ENCODE measurements at regions not wholly inside any gene's neighbourhood (a gene's known extent, or its start where the extent isn't known, plus 50 kb on each side); places are given as distances from the start of the nearest gene placed in this dataset.

- no peak overlapping the region for H2AFZ ChIP-seq (ENCODE audit: low read depth)
- POLR2A ChIA-PET, result no interaction called here
- H3K36me3 ChIP-seq (replicated peaks in 1 of 2; ENCODE audit: control insufficient read depth in 1 of 2, insufficient read depth in 2 of 2, low read length in 1 of 2), result no peaks in the 10 kb centered on the region
- H3F3A ChIP-seq (replicated peaks; ENCODE audit: insufficient read depth), result no peaks in the 10 kb centered on the region
- no peak overlapping the region for H3K9ac ChIP-seq
- H3K4me2 ChIP-seq, result no peak overlapping the region
- TF ChIP-seq EZH2phosphoT487 (IDR thresholded peaks at IDR 0.05; ENCODE audit: borderline replicate concordance, low read depth) (no peak), MEF2A (IDR thresholded peaks at IDR 0.05; ENCODE audit: borderline replicate concordance, low read depth) (no peak), USF1 (IDR thresholded peaks at IDR 0.05; ENCODE audit: borderline replicate concordance, low read depth) (no peak), REST (IDR thresholded peaks at IDR 0.05; ENCODE audit: low read depth, low read length) (no peak), NRF1 (IDR thresholded peaks at IDR 0.05; ENCODE audit: low read depth, low read length) (no peak), IRF3 (IDR thresholded peaks at IDR 0.05; ENCODE audit: low read depth, low read length) (no peak), NFIC (IDR thresholded peaks at IDR 0.05; ENCODE audit: borderline replicate concordance) (no peak)
- no peaks in the 10 kb centered on the region for H4K20me1 ChIP-seq (ENCODE audit: insufficient read depth)
- H3K9me3 ChIP-seq, result peaks cover 3% of the 10 kb centered on the region
- CTCF ChIA-PET, result no interaction called here
- 7% methylated on average over 2 of the region's 2 CpGs for WGBS (ENCODE audit: low lambda C conversion rate)
- no peak overlapping the region for H3K4me3 ChIP-seq (ENCODE audit: low read depth in 2 of 2, low read length in 1 of 2)
- no peaks in the 10 kb centered on the region for H3K27me3 ChIP-seq (ENCODE audit: insufficient read depth)
- H3K4me1 ChIP-seq (ENCODE audit: control insufficient read depth in 1 of 2, insufficient read depth in 2 of 2, low read depth in 1 of 2, low read length in 1 of 2), result no peaks in the 10 kb centered on the region
- no peaks in the 10 kb centered on the region for H3K79me2 ChIP-seq (ENCODE audit: insufficient read depth)
- H3K27ac ChIP-seq (ENCODE audit: low read depth in 2 of 2, low read length in 1 of 2), result no peak overlapping the region
- no peaks in the 10 kb centered on the region for H3K9me2 ChIP-seq
- DNase-seq, result no peak
These were observed 1443.5 kb upstream of the IGFBP7 start for GRCh38 chr4:58553679-58554078.

GRCh38 chr4:58553031-58553430 lies 1442.8 kb upstream of the IGFBP7 start:
- Histone ChIP-seq H3K27ac (ENCODE audit: low read depth in 2 of 2, low read length in 1 of 2) (no peak overlapping the region), H3K9me2 (no peaks in the 10 kb centered on the region), H3K4me2 (no peak overlapping the region), H3K4me3 (ENCODE audit: low read depth in 2 of 2, low read length in 1 of 2) (no peak overlapping the region), H3K79me2 (ENCODE audit: insufficient read depth) (no peaks in the 10 kb centered on the region), H3K36me3 (replicated peaks in 1 of 2; ENCODE audit: control insufficient read depth in 1 of 2, insufficient read depth in 2 of 2, low read length in 1 of 2) (no peaks in the 10 kb centered on the region), H2AFZ (ENCODE audit: low read depth) (no peak overlapping the region), H3K27me3 (ENCODE audit: insufficient read depth) (no peaks in the 10 kb centered on the region), H4K20me1 (ENCODE audit: insufficient read depth) (no peaks in the 10 kb centered on the region), H3K9ac (no peak overlapping the region), H3F3A (replicated peaks; ENCODE audit: insufficient read depth) (no peaks in the 10 kb centered on the region), H3K9me3 (peaks cover 3% of the 10 kb centered on the region), H3K4me1 (ENCODE audit: control insufficient read depth in 1 of 2, insufficient read depth in 2 of 2, low read depth in 1 of 2, low read length in 1 of 2) (no peaks in the 10 kb centered on the region)
- POLR2A ChIA-PET, result no interaction called here
- no peak for DNase-seq
- 48% methylated on average over 1 of the region's 1 CpG for WGBS (ENCODE audit: low lambda C conversion rate)
- CTCF ChIA-PET, result no interaction called here
- TF ChIP-seq POLR2AphosphoS5 (IDR thresholded peaks at IDR 0.05; ENCODE audit: low read depth, low read length) (no peak), JUND (IDR thresholded peaks at IDR 0.05) (no peak), RAD21 (IDR thresholded peaks at IDR 0.05; ENCODE audit: low read length) (no peak), SMC3 (IDR thresholded peaks at IDR 0.05; ENCODE audit: low read depth, low read length) (no peak), MXI1 (IDR thresholded peaks at IDR 0.05; ENCODE audit: low read depth, low read length) (no peak), MEF2A (IDR thresholded peaks at IDR 0.05; ENCODE audit: borderline replicate concordance, low read depth) (no peak), MAX (IDR thresholded peaks at IDR 0.05; ENCODE audit: low read depth) (no peak), EP300 (IDR thresholded peaks at IDR 0.05; ENCODE audit: borderline replicate concordance in 1 of 2, low read depth in 1 of 2, low read length in 1 of 2) (no peak), YY1 (IDR thresholded peaks at IDR 0.05; ENCODE audit: low read depth) (no peak), FOSL2 (IDR thresholded peaks at IDR 0.05; ENCODE audit: borderline replicate concordance, low read depth) (no peak), IRF3 (IDR thresholded peaks at IDR 0.05; ENCODE audit: low read depth, low read length) (no peak), ELF1 (IDR thresholded peaks at IDR 0.05) (no peak), CTCF (IDR thresholded peaks at IDR 0.05) (no peak), TEAD4 (IDR thresholded peaks at IDR 0.05; ENCODE audit: borderline replicate concordance, insufficient read depth) (no peak)

Measured in SK-N-SH (cell line).